HCT116 (cell line): ENCODE measurements at regions not wholly inside any gene's neighbourhood (a gene's known extent, or its start where the extent isn't known, plus 50 kb on each side); places are given as distances from the start of the nearest gene placed in this dataset.

Experiments used
- ATAC-seq: fragments of 200-7000 bp; cut with Tn5 transposase; 2 replicates; pipeline ENCODE4 v1.9.1; 2020; ENCODE audit warnings: mild to moderate bottlenecking, moderate library complexity
- BruUV-seq: library from RNA; stranded (reverse); fragments of 400-500 nt; replicated peaks from 2 replicates; lab custom pipeline; 2021; lab: Mats Ljungman, UMichigan
- CTCF ChIA-PET: fragments of 300-600 bp; sonication (Branson Sonifier 250); formaldehyde crosslinking; loops from one replicate; lab custom pipeline; 2021; ENCODE audit warnings: antibody characterized with exemption; lab: Charles Lee
- POLR2A ChIA-PET: fragments of 300-600, 350-600 bp; sonication (Branson Sonifier 250); formaldehyde crosslinking; loops from one replicate; lab custom pipeline; 2021; ENCODE audit warnings: antibody characterized with exemption; lab: Charles Lee
- RAD21 ChIA-PET, 2 experiments: fragments of 300-600 bp; sonication (Branson Sonifier 250); formaldehyde crosslinking; loops; one replicate each; lab custom pipeline; 2023; ENCODE audit warnings: low total read pairs in 2 of 2; ENCODE audit not compliant: uncharacterized antibody in 2 of 2, unreplicated experiment in 2 of 2, low non-redundant PET in 1 of 2; lab: Charles Lee
- DNase-seq: peaks from one replicate; pipeline ENCODE4 v3.0.0-alpha.2; 2010; ENCODE audit warnings: low read depth, low spot score
- H2AFZ ChIP-seq: fragments of 200-600 bp; shearing (Covaris generic), sonication (generic); 2 replicates; pipeline ENCODE4 v1.6.1; 2017; ENCODE audit warnings: low read depth, mixed run types, mixed read lengths, antibody characterized with exemption, low read length; ENCODE audit not compliant: poor library complexity, severe bottlenecking
- H3K27ac ChIP-seq: 2 replicates; pipeline ENCODE4 v1.5.1; 2012; ENCODE audit warnings: low read depth, low read length
- H3K27me3 ChIP-seq: fragments of 200-600 bp; sonication (generic); 2 replicates; pipeline ENCODE4 v1.6.1; 2016; ENCODE audit warnings: mixed run types, low read length, mixed read lengths; ENCODE audit not compliant: insufficient read depth
- H3K36me3 ChIP-seq, 2 experiments: fragments of 200-500 bp in 1 of 2; fragments of 200-600 bp in 1 of 2; sonication (Bioruptor generic) in 1 of 2; sonication (generic) in 1 of 2; 2 replicates each; pipeline versions ENCODE4 v1.5.1 to v1.6.1; 2014 to 2016; ENCODE audit warnings: low read length in 2 of 2, inconsistent platforms in 1 of 2, mixed read lengths in 1 of 2, mixed run types in 1 of 2; ENCODE audit not compliant: insufficient read depth in 2 of 2, control insufficient read depth in 1 of 2
- H3K4me1 ChIP-seq, 2 experiments: fragments of 200-600 bp in 1 of 2; sonication (generic) in 1 of 2; 2 replicates each; pipeline versions ENCODE4 v1.5.1 to v1.6.1; 2012 to 2017; ENCODE audit warnings: low read length in 2 of 2, inconsistent platforms in 1 of 2, mild to moderate bottlenecking in 1 of 2, mixed read lengths in 1 of 2, mixed run types in 1 of 2, moderate library complexity in 1 of 2; ENCODE audit not compliant: insufficient read depth in 2 of 2, control insufficient read depth in 1 of 2
- H3K4me2 ChIP-seq: fragments of 200-600 bp; sonication (generic); 2 replicates; pipeline ENCODE4 v1.6.1; 2017; ENCODE audit warnings: mixed run types, low read length, mixed read lengths
- H3K4me3 ChIP-seq, 2 experiments: fragments of 200-600 bp in 1 of 2; sonication (generic) in 1 of 2; replicated peaks in 1 of 2; 2 replicates each; pipeline ENCODE4 v1.5.1; 2011 to 2016; ENCODE audit warnings: low read length in 2 of 2, control low read depth in 1 of 2, low read depth in 1 of 2, mild to moderate bottlenecking in 1 of 2, mixed read lengths in 1 of 2, mixed run types in 1 of 2
- H3K79me2 ChIP-seq: fragments of 200-600 bp; sonication (generic); 2 replicates; pipeline ENCODE4 v1.6.1; 2017; ENCODE audit warnings: mild to moderate bottlenecking, mixed run types, low read length, moderate library complexity, mixed read lengths; ENCODE audit not compliant: insufficient read depth
- H3K9ac ChIP-seq: fragments of 200-600 bp; sonication (generic); 2 replicates; pipeline ENCODE4 v1.6.1; 2016; ENCODE audit warnings: low read length, mixed read lengths
- H3K9me2 ChIP-seq: fragments of 200-600 bp; sonication (generic), shearing (Covaris generic); 2 replicates; pipeline ENCODE4 v1.6.1; 2017; ENCODE audit warnings: mixed run types, mild to moderate bottlenecking, moderate library complexity; ENCODE audit not compliant: insufficient read depth
- H3K9me3 ChIP-seq, 2 experiments: fragments of 200-500 bp in 1 of 2; fragments of 200-600 bp in 1 of 2; sonication (Bioruptor generic) in 1 of 2; sonication (generic) in 1 of 2; 2 replicates each; pipeline ENCODE4 v1.6.1; 2014 to 2017; ENCODE audit warnings: low read length in 2 of 2, mixed read lengths in 2 of 2, inconsistent platforms in 1 of 2, low read depth in 1 of 2, mild to moderate bottlenecking in 1 of 2, mixed run types in 1 of 2, moderate library complexity in 1 of 2; ENCODE audit not compliant: control insufficient read depth in 1 of 2, insufficient read depth in 1 of 2
- H4K20me1 ChIP-seq: fragments of 200-600 bp; sonication (generic), shearing (Covaris generic); 2 replicates; pipeline ENCODE4 v1.6.1; 2017; ENCODE audit warnings: mixed run types, mild to moderate bottlenecking, moderate library complexity; ENCODE audit not compliant: insufficient read depth
- CEBPB ChIP-seq: IDR thresholded peaks from 2 replicates; pipeline ENCODE4 v1.6.1; 2012; ENCODE audit warnings: low read depth
- EGR1 ChIP-seq: IDR thresholded peaks from 2 replicates; pipeline ENCODE4 v1.6.1; 2012; ENCODE audit warnings: low read depth
- ELF1 ChIP-seq: IDR thresholded peaks from 2 replicates; pipeline ENCODE4 v1.6.1; 2012; ENCODE audit warnings: low read depth, borderline replicate concordance
- EZH2 ChIP-seq: fragments of 200-600 bp; sonication (generic); IDR thresholded peaks from 2 replicates; pipeline ENCODE4 v1.6.1; 2017; ENCODE audit warnings: antibody characterized with exemption, mixed run types
- EZH2phosphoT487 ChIP-seq: fragments of 200-600 bp; IDR thresholded peaks from 2 replicates; pipeline ENCODE4 v1.6.1; 2018; ENCODE audit warnings: antibody characterized with exemption, borderline replicate concordance
- FOSL1 ChIP-seq: IDR thresholded peaks from 2 replicates; pipeline ENCODE4 v1.6.1; 2012; ENCODE audit warnings: low read depth
- JUND ChIP-seq: IDR thresholded peaks from 2 replicates; pipeline ENCODE4 v1.6.1; 2012
- POLR2A ChIP-seq: IDR thresholded peaks from 2 replicates; pipeline ENCODE4 v1.7.0; 2011; ENCODE audit warnings: borderline replicate concordance; ENCODE audit not compliant: insufficient read depth, insufficient read length; ENCODE audit errors: extremely low read depth
- POLR2AphosphoS5 ChIP-seq: IDR thresholded peaks from 2 replicates; pipeline ENCODE4 v1.6.1; 2011; ENCODE audit warnings: mild to moderate bottlenecking, low read depth, low read length, moderate library complexity
- SIN3A ChIP-seq: IDR thresholded peaks from 2 replicates; pipeline ENCODE4 v1.6.1; 2012; ENCODE audit warnings: low read depth
- SP1 ChIP-seq: IDR thresholded peaks from 2 replicates; pipeline ENCODE4 v1.6.1; 2012; ENCODE audit warnings: low read depth
- TCF7L2 ChIP-seq: IDR thresholded peaks from 2 replicates; pipeline ENCODE4 v1.7.0; 2011; ENCODE audit warnings: borderline replicate concordance, inconsistent platforms; ENCODE audit not compliant: insufficient read depth, insufficient read length; ENCODE audit errors: extremely low read depth
- YY1 ChIP-seq: IDR thresholded peaks from 2 replicates; pipeline ENCODE4 v1.6.1; 2011; ENCODE audit warnings: low read length, low read depth, moderate library complexity, mild to moderate bottlenecking; ENCODE audit not compliant: insufficient replicate concordance; ENCODE audit errors: extremely low read depth
- intact Hi-C: fragments of 100-400 bp; cut with micrococcal nuclease; formaldehyde crosslinking; loops from 2 replicates; pipeline ENCODE4 v1.10.0; 2022
- TF ChIP-seq, protein P1 (sequence below), 3 experiments: fragments of 200-600 bp in 1 of 3; sonication (generic) in 1 of 3; IDR thresholded peaks in 2 of 3; conservative IDR thresholded peaks in 1 of 3; 2 replicates each; pipeline ENCODE4 v1.5.1; 2012 to 2017; ENCODE audit warnings: low read depth in 2 of 3, low read length in 2 of 3, antibody characterized with exemption in 1 of 3, borderline replicate concordance in 1 of 3, control low read depth in 1 of 3, mild to moderate bottlenecking in 1 of 3, mixed read lengths in 1 of 3, mixed run types in 1 of 3, moderate library complexity in 1 of 3; ENCODE audit not compliant: insufficient read depth in 1 of 3
- TF ChIP-seq, protein P2 (sequence below): IDR thresholded peaks from 2 replicates; pipeline ENCODE4 v1.6.1; 2012; ENCODE audit warnings: low read depth

DNA sequence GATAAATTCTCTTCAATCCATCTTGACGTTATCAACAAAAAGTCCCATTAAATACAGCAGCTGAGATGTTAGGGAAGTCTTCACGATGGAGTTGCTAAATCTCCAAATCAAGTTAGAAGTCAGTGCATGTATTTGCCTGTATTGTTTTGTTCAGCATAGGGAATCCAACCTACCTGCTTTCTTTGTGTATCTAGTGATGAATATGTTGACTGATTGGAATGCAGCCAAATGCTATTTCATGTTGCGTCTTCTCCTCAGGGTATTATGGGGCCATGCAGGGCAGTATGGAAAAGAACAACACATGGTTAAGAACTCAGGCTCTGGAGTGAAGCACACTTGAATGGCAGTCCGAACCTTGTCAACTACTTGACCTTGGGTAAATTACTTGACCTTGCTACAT lies 529.5 kb upstream of the ZNF462 start:
- POLR2A ChIA-PET: no interaction called here
- no TSS peak for BruUV-seq

DNA sequence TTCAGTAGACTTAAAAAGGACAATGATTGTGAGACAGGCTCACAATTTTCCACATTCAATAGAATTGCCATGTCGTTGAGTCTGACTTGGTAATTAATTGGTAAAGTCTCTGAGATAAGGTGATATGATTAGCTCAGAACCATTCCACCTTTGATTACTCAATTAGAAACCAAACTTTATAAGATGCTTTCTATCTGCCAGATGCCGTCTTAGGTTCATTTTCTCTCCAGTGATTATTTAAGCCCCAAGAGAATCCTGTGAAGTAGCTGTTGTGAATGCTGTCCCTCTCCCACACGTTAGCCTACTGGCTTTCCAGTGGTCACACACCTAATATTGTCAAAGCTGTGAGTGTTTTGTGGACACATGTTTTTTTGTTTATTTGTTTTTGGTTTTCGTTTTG lies 528.9 kb upstream of the ZNF462 start:
- Histone ChIP-seq H3K4me3 (no peak overlapping the region), H3K4me2 (no peak overlapping the region), H4K20me1 (no peaks in the 10 kb centered on the region), H3K9ac (no peak overlapping the region), H2AFZ (no peak overlapping the region), H3K9me2 (no peaks in the 10 kb centered on the region), H3K4me1 (no peaks in the 10 kb centered on the region), H3K27me3 (peaks cover 12% of the 10 kb centered on the region), H3K36me3 (no peaks in the 10 kb centered on the region), H3K79me2 (no peaks in the 10 kb centered on the region), H3K27ac (no peak overlapping the region), H3K9me3 (no peaks in the 10 kb centered on the region)
- DNase-seq (no peak), ATAC-seq (no peak)
- no TSS peak for BruUV-seq
- ChIA-PET CTCF (no interaction called here), RAD21 (no interaction called here), POLR2A (no interaction called here)
- intact Hi-C loops: no loop called here
- TF ChIP-seq, protein P1, sequence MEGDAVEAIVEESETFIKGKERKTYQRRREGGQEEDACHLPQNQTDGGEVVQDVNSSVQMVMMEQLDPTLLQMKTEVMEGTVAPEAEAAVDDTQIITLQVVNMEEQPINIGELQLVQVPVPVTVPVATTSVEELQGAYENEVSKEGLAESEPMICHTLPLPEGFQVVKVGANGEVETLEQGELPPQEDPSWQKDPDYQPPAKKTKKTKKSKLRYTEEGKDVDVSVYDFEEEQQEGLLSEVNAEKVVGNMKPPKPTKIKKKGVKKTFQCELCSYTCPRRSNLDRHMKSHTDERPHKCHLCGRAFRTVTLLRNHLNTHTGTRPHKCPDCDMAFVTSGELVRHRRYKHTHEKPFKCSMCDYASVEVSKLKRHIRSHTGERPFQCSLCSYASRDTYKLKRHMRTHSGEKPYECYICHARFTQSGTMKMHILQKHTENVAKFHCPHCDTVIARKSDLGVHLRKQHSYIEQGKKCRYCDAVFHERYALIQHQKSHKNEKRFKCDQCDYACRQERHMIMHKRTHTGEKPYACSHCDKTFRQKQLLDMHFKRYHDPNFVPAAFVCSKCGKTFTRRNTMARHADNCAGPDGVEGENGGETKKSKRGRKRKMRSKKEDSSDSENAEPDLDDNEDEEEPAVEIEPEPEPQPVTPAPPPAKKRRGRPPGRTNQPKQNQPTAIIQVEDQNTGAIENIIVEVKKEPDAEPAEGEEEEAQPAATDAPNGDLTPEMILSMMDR (IDR thresholded peaks at IDR 0.05 in 2 of 3, conservative IDR thresholded peaks at IDR 0.05 in 1 of 3; ENCODE audit: borderline replicate concordance in 1 of 3, insufficient read depth in 1 of 3, low read depth in 2 of 3, low read length in 2 of 3): no peak
- TF ChIP-seq EZH2 (no peak), TCF7L2 (no peak), POLR2A (no peak)
- TF ChIP-seq, protein P2, sequence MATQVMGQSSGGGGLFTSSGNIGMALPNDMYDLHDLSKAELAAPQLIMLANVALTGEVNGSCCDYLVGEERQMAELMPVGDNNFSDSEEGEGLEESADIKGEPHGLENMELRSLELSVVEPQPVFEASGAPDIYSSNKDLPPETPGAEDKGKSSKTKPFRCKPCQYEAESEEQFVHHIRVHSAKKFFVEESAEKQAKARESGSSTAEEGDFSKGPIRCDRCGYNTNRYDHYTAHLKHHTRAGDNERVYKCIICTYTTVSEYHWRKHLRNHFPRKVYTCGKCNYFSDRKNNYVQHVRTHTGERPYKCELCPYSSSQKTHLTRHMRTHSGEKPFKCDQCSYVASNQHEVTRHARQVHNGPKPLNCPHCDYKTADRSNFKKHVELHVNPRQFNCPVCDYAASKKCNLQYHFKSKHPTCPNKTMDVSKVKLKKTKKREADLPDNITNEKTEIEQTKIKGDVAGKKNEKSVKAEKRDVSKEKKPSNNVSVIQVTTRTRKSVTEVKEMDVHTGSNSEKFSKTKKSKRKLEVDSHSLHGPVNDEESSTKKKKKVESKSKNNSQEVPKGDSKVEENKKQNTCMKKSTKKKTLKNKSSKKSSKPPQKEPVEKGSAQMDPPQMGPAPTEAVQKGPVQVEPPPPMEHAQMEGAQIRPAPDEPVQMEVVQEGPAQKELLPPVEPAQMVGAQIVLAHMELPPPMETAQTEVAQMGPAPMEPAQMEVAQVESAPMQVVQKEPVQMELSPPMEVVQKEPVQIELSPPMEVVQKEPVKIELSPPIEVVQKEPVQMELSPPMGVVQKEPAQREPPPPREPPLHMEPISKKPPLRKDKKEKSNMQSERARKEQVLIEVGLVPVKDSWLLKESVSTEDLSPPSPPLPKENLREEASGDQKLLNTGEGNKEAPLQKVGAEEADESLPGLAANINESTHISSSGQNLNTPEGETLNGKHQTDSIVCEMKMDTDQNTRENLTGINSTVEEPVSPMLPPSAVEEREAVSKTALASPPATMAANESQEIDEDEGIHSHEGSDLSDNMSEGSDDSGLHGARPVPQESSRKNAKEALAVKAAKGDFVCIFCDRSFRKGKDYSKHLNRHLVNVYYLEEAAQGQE: no peak

More for the DNA sequence above, 529.5 kb upstream of the ZNF462 start:
- Histone ChIP-seq H3K9ac (no peak overlapping the region), H3K4me1 (no peaks in the 10 kb centered on the region), H3K9me2 (no peaks in the 10 kb centered on the region), H4K20me1 (no peaks in the 10 kb centered on the region), H3K4me2 (no peak overlapping the region), H3K9me3 (no peaks in the 10 kb centered on the region), H3K27ac (no peak overlapping the region), H3K4me3 (no peak overlapping the region), H3K27me3 (peaks cover 12% of the 10 kb centered on the region), H2AFZ (no peak overlapping the region), H3K79me2 (no peaks in the 10 kb centered on the region), H3K36me3 (no peaks in the 10 kb centered on the region)
- no peak for DNase-seq
- CTCF ChIA-PET: no interaction called here
- TF ChIP-seq YY1 (no peak), CEBPB (no peak), FOSL1 (no peak), EGR1 (no peak), POLR2AphosphoS5 (no peak), JUND (no peak), EZH2phosphoT487 (no peak), SIN3A (no peak), SP1 (no peak), ELF1 (no peak), TCF7L2 (no peak)
- TF ChIP-seq, protein P1 (IDR thresholded peaks at IDR 0.05 in 2 of 3, conservative IDR thresholded peaks at IDR 0.05 in 1 of 3; ENCODE audit: borderline replicate concordance in 1 of 3, insufficient read depth in 1 of 3, low read depth in 2 of 3, low read length in 2 of 3): no peak
- intact Hi-C loops: no loop called here
- RAD21 ChIA-PET: no interaction called here
- no peak for ATAC-seq
